Transverse colon (tissue), 3 donors: ENCODE measurements at regions not wholly inside any gene's neighbourhood (a gene's known extent, or its start where the extent isn't known, plus 50 kb on each side); places are given as distances from the start of the nearest gene placed in this dataset.

Source experiments
- EP300 ChIP-seq: sonication (generic); formaldehyde crosslinking; IDR thresholded peaks from one replicate; pipeline ENCODE4 v1.6.1; 2017; ENCODE audit warnings: antibody characterized with exemption, low read depth
- POLR2A ChIP-seq: fragments of 450-650 bp; IDR thresholded peaks from one replicate; pipeline ENCODE4 v1.6.1; 2016; ENCODE audit warnings: antibody characterized with exemption, mild to moderate bottlenecking, moderate library complexity
- TF ChIP-seq, protein P1 (sequence below), 5 experiments: fragments of 200-600 bp in 3 of 5; fragments of 450-650 bp in 2 of 5; sonication (generic) in 3 of 5; IDR thresholded peaks; 1 replicate in 2 of 5; 2 replicates in 3 of 5; pipeline ENCODE4 v1.5.1; 2016 to 2017; ENCODE audit warnings: antibody characterized with exemption in 5 of 5, inconsistent platforms in 3 of 5, mild to moderate bottlenecking in 2 of 5, moderate library complexity in 1 of 5

DNA sequence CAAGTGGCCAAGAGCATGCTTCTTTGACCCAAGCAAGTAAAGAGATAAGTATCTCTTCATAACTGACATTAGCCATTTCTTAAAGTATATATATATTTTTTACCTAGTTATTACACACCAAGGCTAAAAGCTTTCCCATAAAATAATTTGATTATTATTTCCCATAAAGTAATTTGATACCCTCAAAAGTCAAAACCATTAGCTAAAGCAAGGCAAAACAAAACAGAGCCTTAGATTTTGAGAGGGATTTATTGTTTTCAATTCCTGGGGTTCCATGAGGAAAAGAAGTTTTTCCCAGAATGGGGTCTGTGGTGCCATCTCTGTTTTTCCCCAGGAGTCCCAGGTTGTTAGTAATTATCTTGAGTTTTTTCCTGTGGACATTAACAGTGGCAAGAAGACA is 125.5 kb upstream of the NUDT4 start:
- TF ChIP-seq, protein P1, sequence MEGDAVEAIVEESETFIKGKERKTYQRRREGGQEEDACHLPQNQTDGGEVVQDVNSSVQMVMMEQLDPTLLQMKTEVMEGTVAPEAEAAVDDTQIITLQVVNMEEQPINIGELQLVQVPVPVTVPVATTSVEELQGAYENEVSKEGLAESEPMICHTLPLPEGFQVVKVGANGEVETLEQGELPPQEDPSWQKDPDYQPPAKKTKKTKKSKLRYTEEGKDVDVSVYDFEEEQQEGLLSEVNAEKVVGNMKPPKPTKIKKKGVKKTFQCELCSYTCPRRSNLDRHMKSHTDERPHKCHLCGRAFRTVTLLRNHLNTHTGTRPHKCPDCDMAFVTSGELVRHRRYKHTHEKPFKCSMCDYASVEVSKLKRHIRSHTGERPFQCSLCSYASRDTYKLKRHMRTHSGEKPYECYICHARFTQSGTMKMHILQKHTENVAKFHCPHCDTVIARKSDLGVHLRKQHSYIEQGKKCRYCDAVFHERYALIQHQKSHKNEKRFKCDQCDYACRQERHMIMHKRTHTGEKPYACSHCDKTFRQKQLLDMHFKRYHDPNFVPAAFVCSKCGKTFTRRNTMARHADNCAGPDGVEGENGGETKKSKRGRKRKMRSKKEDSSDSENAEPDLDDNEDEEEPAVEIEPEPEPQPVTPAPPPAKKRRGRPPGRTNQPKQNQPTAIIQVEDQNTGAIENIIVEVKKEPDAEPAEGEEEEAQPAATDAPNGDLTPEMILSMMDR (IDR thresholded peaks at IDR 0.05) = no peak
- TF ChIP-seq POLR2A (no peak), EP300 (no peak)
